SH-SY5Y (cell line): ENCODE measurements at regions not wholly inside any gene's neighbourhood (a gene's known extent, or its start where the extent isn't known, plus 50 kb on each side); places are given as distances from the start of the nearest gene placed in this dataset.

ENCODE experiments used
- GATA2 ChIP-seq: IDR thresholded peaks from 2 replicates; pipeline ENCODE4 v1.6.1; 2011; ENCODE audit warnings: mild to moderate bottlenecking, low read depth, low read length
- GATA3 ChIP-seq: IDR thresholded peaks from 2 replicates; pipeline ENCODE4 v1.6.1; 2011; ENCODE audit warnings: low read depth, mild to moderate bottlenecking, low read length, moderate library complexity

GRCh38 chr5:176711883-176712282 lies 64.6 kb downstream of the TSPAN17 start:
- TF ChIP-seq GATA3 (no peak), GATA2 (no peak)

- TF ChIP-seq GATA3: no peak
- no peak for TF ChIP-seq GATA2
These were observed 65.4 kb downstream of the TSPAN17 start for GRCh38 chr5:176712546-176713304.

- TF ChIP-seq GATA3 (no peak), GATA2 (no peak)
These were observed 66.1 kb downstream of the TSPAN17 start for GRCh38 chr5:176713409-176713808.

- TF ChIP-seq GATA2 (no peak), GATA3 (no peak)
These were observed 66.8 kb downstream of the TSPAN17 start for GRCh38 chr5:176714067-176714466.

GRCh38 chr5:176716320-176716719 lies 69.0 kb downstream of the TSPAN17 start:
- TF ChIP-seq GATA3 (no peak), GATA2 (peak; percentile 71)

- no peak for TF ChIP-seq GATA2
- TF ChIP-seq GATA3: no peak
These were observed 71.9 kb downstream of the TSPAN17 start for GRCh38 chr5:176719113-176719739.

- TF ChIP-seq GATA3: no peak
- no peak for TF ChIP-seq GATA2
These were observed 74.2 kb downstream of the TSPAN17 start for GRCh38 chr5:176721509-176721908.

GRCh38 chr5:176722757-176723156 lies 75.5 kb downstream of the TSPAN17 start:
- TF ChIP-seq GATA2 (no peak), GATA3 (no peak)

- TF ChIP-seq GATA3: no peak
- TF ChIP-seq GATA2: no peak
These were observed 76.2 kb downstream of the TSPAN17 start for GRCh38 chr5:176723440-176723839.

GRCh38 chr5:176724472-176724871 lies 77.2 kb downstream of the TSPAN17 start:
- TF ChIP-seq GATA3 (no peak), GATA2 (no peak)

GRCh38 chr5:176725521-176726280 lies 78.4 kb downstream of the TSPAN17 start:
- no peak for TF ChIP-seq GATA2
- no peak for TF ChIP-seq GATA3

GRCh38 chr5:176726746-176727527 lies 79.7 kb downstream of the TSPAN17 start:
- TF ChIP-seq GATA3: no peak
- no peak for TF ChIP-seq GATA2

GRCh38 chr5:176727528-176727900 lies 80.2 kb downstream of the TSPAN17 start:
- no peak for TF ChIP-seq GATA3
- TF ChIP-seq GATA2: no peak
